IPS-20b (cell line): ENCODE measurements at regions not wholly inside any gene's neighbourhood (a gene's known extent, or its start where the extent isn't known, plus 50 kb on each side); places are given as distances from the start of the nearest gene placed in this dataset.

Source experiments
- H3K27ac ChIP-seq: one replicate; pipeline ENCODE4 v1.5.1; 2013; ENCODE audit warnings: low read length
- H3K27me3 ChIP-seq: 2 replicates; pipeline ENCODE4 v1.6.1; 2013; ENCODE audit warnings: mild to moderate bottlenecking, low read length, inconsistent platforms; ENCODE audit not compliant: insufficient read depth
- H3K36me3 ChIP-seq: 2 replicates; pipeline ENCODE4 v1.6.1; 2013; ENCODE audit warnings: low read depth, mild to moderate bottlenecking, inconsistent platforms, low read length, moderate library complexity; ENCODE audit not compliant: insufficient read depth
- H3K4me1 ChIP-seq: 2 replicates; pipeline ENCODE4 v1.6.1; 2013; ENCODE audit warnings: mild to moderate bottlenecking, control low read depth, inconsistent platforms, low read length, moderate library complexity; ENCODE audit not compliant: insufficient read depth
- H3K4me3 ChIP-seq: 2 replicates; pipeline ENCODE4 v1.5.1; 2013; ENCODE audit warnings: mild to moderate bottlenecking, low read length, inconsistent platforms
- H3K9ac ChIP-seq: 2 replicates; pipeline ENCODE4 v1.6.1; 2013; ENCODE audit warnings: low read depth, mild to moderate bottlenecking, inconsistent platforms, low read length, moderate library complexity
- H3K9me3 ChIP-seq: 2 replicates; pipeline ENCODE4 v1.6.1; 2013; ENCODE audit warnings: mild to moderate bottlenecking, low read depth, low read length, inconsistent platforms; ENCODE audit not compliant: insufficient read depth

GRCh38 chr17:33797181-33797580 lies 457.9 kb upstream of the CCL2 start:
- H3K4me3 ChIP-seq = no peak overlapping the region
- H3K27me3 ChIP-seq = no peaks in the 10 kb centered on the region
- H3K4me1 ChIP-seq = peaks cover 10% of the 10 kb centered on the region; the same call in 1 of the 2 replicates
- no peaks in the 10 kb centered on the region for H3K36me3 ChIP-seq
- no peak overlapping the region for H3K27ac ChIP-seq
- H3K9ac ChIP-seq = no peak overlapping the region
- H3K9me3 ChIP-seq = no peaks in the 10 kb centered on the region

- Histone ChIP-seq H3K27ac (no peak overlapping the region), H3K4me1 (peaks cover 9% of the 10 kb centered on the region; the same call in 1 of the 2 replicates), H3K27me3 (no peaks in the 10 kb centered on the region), H3K4me3 (no peak overlapping the region), H3K36me3 (no peaks in the 10 kb centered on the region), H3K9ac (no peak overlapping the region), H3K9me3 (no peaks in the 10 kb centered on the region)
Measured at GRCh38 chr17:33798308-33798707, 456.8 kb upstream of the CCL2 start.

GRCh38 chr17:33802349-33803198 lies 452.5 kb upstream of the CCL2 start:
- no peak overlapping the region for H3K9ac ChIP-seq
- no peaks in the 10 kb centered on the region for H3K27me3 ChIP-seq

GRCh38 chr17:33803199-33803685 lies 451.8 kb upstream of the CCL2 start:
- Histone ChIP-seq H3K4me3 (no peak overlapping the region), H3K9ac (no peak overlapping the region), H3K9me3 (no peaks in the 10 kb centered on the region), H3K4me1 (peaks cover 12% of the 10 kb centered on the region; the same call in 1 of the 2 replicates), H3K27ac (no peak overlapping the region), H3K27me3 (no peaks in the 10 kb centered on the region), H3K36me3 (no peaks in the 10 kb centered on the region)

More at GRCh38 chr17:33802349-33803198, 452.5 kb upstream of the CCL2 start:
- H3K27ac ChIP-seq = no peak overlapping the region
- H3K36me3 ChIP-seq = no peaks in the 10 kb centered on the region
- H3K4me3 ChIP-seq = no peak overlapping the region
- H3K9me3 ChIP-seq = no peaks in the 10 kb centered on the region
- peaks cover 12% of the 10 kb centered on the region; the same call in 1 of the 2 replicates for H3K4me1 ChIP-seq

GRCh38 chr17:33803686-33804085 lies 451.4 kb upstream of the CCL2 start:
- H3K9ac ChIP-seq = no peak overlapping the region
- no peaks in the 10 kb centered on the region for H3K27me3 ChIP-seq
- H3K4me3 ChIP-seq = no peak overlapping the region
- no peak overlapping the region for H3K27ac ChIP-seq
- H3K9me3 ChIP-seq = no peaks in the 10 kb centered on the region
- H3K4me1 ChIP-seq = peaks cover 12% of the 10 kb centered on the region; the same call in 1 of the 2 replicates
- no peaks in the 10 kb centered on the region for H3K36me3 ChIP-seq

GRCh38 chr17:33804401-33804800 lies 450.7 kb upstream of the CCL2 start:
- no peaks in the 10 kb centered on the region for H3K27me3 ChIP-seq
- no peaks in the 10 kb centered on the region for H3K9me3 ChIP-seq
- peaks cover 12% of the 10 kb centered on the region; the same call in 1 of the 2 replicates for H3K4me1 ChIP-seq
- H3K9ac ChIP-seq = no peak overlapping the region
- H3K27ac ChIP-seq = no peak overlapping the region
- H3K4me3 ChIP-seq = no peak overlapping the region
- no peaks in the 10 kb centered on the region for H3K36me3 ChIP-seq

DNA sequence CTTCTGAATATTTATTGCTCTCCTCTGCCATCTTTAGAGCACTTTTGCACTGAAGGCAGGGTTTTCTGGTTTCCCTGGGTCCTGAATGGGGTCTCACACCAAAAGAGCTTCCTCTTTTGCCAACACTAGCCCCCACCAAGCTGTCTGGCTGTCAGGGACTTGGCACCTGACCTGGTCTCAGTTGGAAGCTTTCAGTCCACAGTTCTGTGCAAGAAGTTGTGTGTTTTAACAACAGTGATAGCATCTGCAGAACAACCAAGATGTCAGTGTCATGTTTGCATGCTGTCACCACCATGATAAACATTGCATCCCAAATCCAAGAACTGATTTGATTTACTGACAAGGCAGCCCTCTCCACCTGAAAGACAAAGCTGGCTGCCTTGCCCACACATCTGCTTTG lies 448.5 kb upstream of the CCL2 start:
- Histone ChIP-seq H3K9ac (no peak overlapping the region), H3K36me3 (no peaks in the 10 kb centered on the region), H3K4me3 (no peak overlapping the region)

DNA sequence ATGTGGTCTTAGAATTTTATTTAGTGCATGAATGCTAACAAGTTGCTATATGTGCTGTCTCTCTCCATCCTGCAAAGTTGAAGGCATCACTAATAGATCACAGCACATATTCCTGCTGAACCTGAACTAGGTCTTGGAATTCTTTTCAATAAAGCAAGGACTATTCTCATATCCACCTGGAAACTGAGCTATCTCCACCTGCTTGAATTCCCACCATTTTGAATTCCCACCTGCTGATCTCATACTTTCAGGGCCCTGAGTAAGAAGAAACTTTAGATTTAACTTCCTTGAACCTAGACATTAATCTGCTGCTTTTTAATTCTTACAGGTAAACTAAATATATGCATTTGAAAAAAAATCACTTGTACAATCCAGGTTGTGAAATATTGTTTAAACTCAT lies 445.3 kb upstream of the CCL2 start:
- peaks cover 21% of the 10 kb centered on the region for H3K4me1 ChIP-seq
- H3K9ac ChIP-seq = no peak overlapping the region
- no peaks in the 10 kb centered on the region for H3K36me3 ChIP-seq
- H3K9me3 ChIP-seq = no peaks in the 10 kb centered on the region
- no peak overlapping the region for H3K4me3 ChIP-seq
- no peaks in the 10 kb centered on the region for H3K27me3 ChIP-seq
- H3K27ac ChIP-seq = no peak overlapping the region

More for the DNA sequence above, 448.5 kb upstream of the CCL2 start:
- Histone ChIP-seq H3K27me3 (no peaks in the 10 kb centered on the region), H3K4me1 (peaks cover 15% of the 10 kb centered on the region; the same call in 1 of the 2 replicates), H3K9me3 (no peaks in the 10 kb centered on the region), H3K27ac (no peak overlapping the region)

- H3K9me3 ChIP-seq = no peaks in the 10 kb centered on the region
- H3K36me3 ChIP-seq = no peaks in the 10 kb centered on the region
- H3K9ac ChIP-seq = no peak overlapping the region
- no peaks in the 10 kb centered on the region for H3K27me3 ChIP-seq
- H3K27ac ChIP-seq = no peak overlapping the region
- H3K4me1 ChIP-seq = peaks cover 19% of the 10 kb centered on the region
- no peak overlapping the region for H3K4me3 ChIP-seq
Measured at GRCh38 chr17:33811004-33811760, 443.9 kb upstream of the CCL2 start.

GRCh38 chr17:33811984-33812577 lies 443.0 kb upstream of the CCL2 start:
- H3K36me3 ChIP-seq = no peaks in the 10 kb centered on the region
- H3K9ac ChIP-seq = no peak overlapping the region
- H3K9me3 ChIP-seq = no peaks in the 10 kb centered on the region
- no peak overlapping the region for H3K4me3 ChIP-seq
- H3K27ac ChIP-seq = no peak overlapping the region
- H3K4me1 ChIP-seq = peaks cover 10% of the 10 kb centered on the region
- H3K27me3 ChIP-seq = no peaks in the 10 kb centered on the region

- H3K27me3 ChIP-seq = no peaks in the 10 kb centered on the region
- H3K9me3 ChIP-seq = no peaks in the 10 kb centered on the region
- no peak overlapping the region for H3K9ac ChIP-seq
- H3K4me1 ChIP-seq = peaks cover 9% of the 10 kb centered on the region
- no peak overlapping the region for H3K27ac ChIP-seq
- H3K36me3 ChIP-seq = no peaks in the 10 kb centered on the region
- no peak overlapping the region for H3K4me3 ChIP-seq
Measured at GRCh38 chr17:33814852-33815251, 440.2 kb upstream of the CCL2 start.
